B cell (primary cell): ENCODE measurements at regions not wholly inside any gene's neighbourhood (a gene's known extent, or its start where the extent isn't known, plus 50 kb on each side); places are given as distances from the start of the nearest gene placed in this dataset.
"Not testable (repeated sequence)": the region's sequence is repeated elsewhere in the genome, so short reads cannot be mapped to it uniquely, and the experiment has no call there.

ENCODE experiments used
- EZH2 ChIP-seq: IDR thresholded peaks from 2 replicates; pipeline ENCODE4 v1.6.1; 2012; ENCODE audit warnings: borderline replicate concordance, low read depth, mild to moderate bottlenecking, moderate library complexity, low read length; ENCODE audit not compliant: insufficient read depth, poor library complexity, severe bottlenecking
- TF ChIP-seq, protein P1 (sequence below): fragments of 200-600 bp; IDR thresholded peaks from one replicate; pipeline ENCODE4 v1.8.0; 2022; ENCODE audit warnings: antibody characterized with exemption, mild to moderate bottlenecking

- TF ChIP-seq, protein P1, sequence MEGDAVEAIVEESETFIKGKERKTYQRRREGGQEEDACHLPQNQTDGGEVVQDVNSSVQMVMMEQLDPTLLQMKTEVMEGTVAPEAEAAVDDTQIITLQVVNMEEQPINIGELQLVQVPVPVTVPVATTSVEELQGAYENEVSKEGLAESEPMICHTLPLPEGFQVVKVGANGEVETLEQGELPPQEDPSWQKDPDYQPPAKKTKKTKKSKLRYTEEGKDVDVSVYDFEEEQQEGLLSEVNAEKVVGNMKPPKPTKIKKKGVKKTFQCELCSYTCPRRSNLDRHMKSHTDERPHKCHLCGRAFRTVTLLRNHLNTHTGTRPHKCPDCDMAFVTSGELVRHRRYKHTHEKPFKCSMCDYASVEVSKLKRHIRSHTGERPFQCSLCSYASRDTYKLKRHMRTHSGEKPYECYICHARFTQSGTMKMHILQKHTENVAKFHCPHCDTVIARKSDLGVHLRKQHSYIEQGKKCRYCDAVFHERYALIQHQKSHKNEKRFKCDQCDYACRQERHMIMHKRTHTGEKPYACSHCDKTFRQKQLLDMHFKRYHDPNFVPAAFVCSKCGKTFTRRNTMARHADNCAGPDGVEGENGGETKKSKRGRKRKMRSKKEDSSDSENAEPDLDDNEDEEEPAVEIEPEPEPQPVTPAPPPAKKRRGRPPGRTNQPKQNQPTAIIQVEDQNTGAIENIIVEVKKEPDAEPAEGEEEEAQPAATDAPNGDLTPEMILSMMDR = not testable (repeated sequence)
- TF ChIP-seq EZH2 = not testable (repeated sequence)
These were observed 93.7 kb downstream of the ZNF486 start for GRCh38 chr19:20260738-20261137.
